PC-9 (cell line): ENCODE measurements at regions not wholly inside any gene's neighbourhood (a gene's known extent, or its start where the extent isn't known, plus 50 kb on each side); places are given as distances from the start of the nearest gene placed in this dataset.

Experiments used
- CTCF ChIP-seq: fragments of 200-600 bp; sonication (generic); conservative IDR thresholded peaks from 2 replicates; pipeline ENCODE4 v1.6.1; 2017; ENCODE audit warnings: mixed run types, antibody characterized with exemption, mild to moderate bottlenecking, moderate library complexity
- EZH2 ChIP-seq: fragments of 200-600 bp; sonication (generic); IDR thresholded peaks from 2 replicates; pipeline ENCODE4 v1.8.0; 2017; ENCODE audit warnings: antibody characterized with exemption, low read depth

GRCh38 chr3:193962986-193963685 lies 172.8 kb upstream of the HES1 start:
- no peak for TF ChIP-seq CTCF
- TF ChIP-seq EZH2 = no peak
